OCI-M2 (cell line): ENCODE measurements at regions not wholly inside any gene's neighbourhood (a gene's known extent, or its start where the extent isn't known, plus 50 kb on each side); places are given as distances from the start of the nearest gene placed in this dataset.

Experiments used
- DNase-seq: peaks from one replicate; lab custom pipeline; 2025; ENCODE audit not compliant: unreplicated experiment; lab: John Stamatoyannopoulos, UW

GRCh38 chr1:187413405-187414169 is 584.8 kb downstream of the PLA2G4A start:
- no peak for DNase-seq

GRCh38 chr1:187415065-187415464 is 586.3 kb downstream of the PLA2G4A start:
- DNase-seq, result no peak

GRCh38 chr1:187417520-187417919 is 588.8 kb downstream of the PLA2G4A start:
- DNase-seq, result no peak

GRCh38 chr1:187433598-187433997 is 604.8 kb downstream of the PLA2G4A start:
- no peak for DNase-seq

GRCh38 chr1:187442603-187443002 is 613.9 kb downstream of the PLA2G4A start:
- no peak for DNase-seq

- DNase-seq, result no peak
Observed at GRCh38 chr1:187443939-187444338, 615.2 kb downstream of the PLA2G4A start.

GRCh38 chr1:187445066-187445465 is 616.3 kb downstream of the PLA2G4A start:
- no peak for DNase-seq

GRCh38 chr1:187451238-187451637 is 622.5 kb downstream of the PLA2G4A start:
- DNase-seq, result no peak

GRCh38 chr1:187454010-187454409 is 625.3 kb downstream of the PLA2G4A start:
- DNase-seq, result no peak

- no peak for DNase-seq
Observed at GRCh38 chr1:187456446-187456845, 627.7 kb downstream of the PLA2G4A start.

- no peak for DNase-seq
Observed at GRCh38 chr1:187460093-187460492, 631.3 kb downstream of the PLA2G4A start.

GRCh38 chr1:187464320-187464719 is 635.6 kb downstream of the PLA2G4A start:
- DNase-seq, result no peak

GRCh38 chr1:187465441-187465840 is 636.7 kb downstream of the PLA2G4A start:
- no peak for DNase-seq

- no peak for DNase-seq
Observed at GRCh38 chr1:187469836-187470235, 641.1 kb downstream of the PLA2G4A start.

- no peak for DNase-seq
Observed at GRCh38 chr1:187471555-187471954, 642.8 kb downstream of the PLA2G4A start.

GRCh38 chr1:187474336-187474735 is 645.6 kb downstream of the PLA2G4A start:
- DNase-seq, result no peak

- DNase-seq, result no peak
Observed at GRCh38 chr1:187476671-187477070, 647.9 kb downstream of the PLA2G4A start.

GRCh38 chr1:187477103-187477502 is 648.4 kb downstream of the PLA2G4A start:
- DNase-seq, result no peak

- no peak for DNase-seq
Observed at GRCh38 chr1:187477535-187477934, 648.8 kb downstream of the PLA2G4A start.

GRCh38 chr1:187481581-187482148 is 652.9 kb downstream of the PLA2G4A start:
- DNase-seq, result no peak

- no peak for DNase-seq
Observed at GRCh38 chr1:187490266-187490665, 661.5 kb downstream of the PLA2G4A start.

GRCh38 chr1:187491082-187491720 is 662.5 kb downstream of the PLA2G4A start:
- no peak for DNase-seq
